Panc1 (cell line): ENCODE measurements at regions not wholly inside any gene's neighbourhood (a gene's known extent, or its start where the extent isn't known, plus 50 kb on each side); places are given as distances from the start of the nearest gene placed in this dataset.

ENCODE experiments used
- POLR2AphosphoS5 ChIP-seq: IDR thresholded peaks from 2 replicates; pipeline ENCODE4 v1.6.1; 2012; ENCODE audit warnings: mild to moderate bottlenecking, low read depth, low read length, moderate library complexity
- REST ChIP-seq, 2 experiments: IDR thresholded peaks; 2 replicates each; pipeline ENCODE4 v1.6.1; 2011 to 2012; ENCODE audit warnings: low read depth in 2 of 2, control low read depth in 1 of 2, low read length in 1 of 2, mild to moderate bottlenecking in 1 of 2, moderate library complexity in 1 of 2; ENCODE audit not compliant: insufficient read depth in 1 of 2
- TCF7L2 ChIP-seq: IDR thresholded peaks from 2 replicates; pipeline ENCODE4 v1.6.1; 2011; ENCODE audit warnings: mild to moderate bottlenecking, low read depth, low read length, inconsistent platforms
- TF ChIP-seq, protein P1 (sequence below): fragments of 450-650 bp; IDR thresholded peaks from 2 replicates; pipeline ENCODE4 v1.5.1; 2017; ENCODE audit warnings: mild to moderate bottlenecking

DNA sequence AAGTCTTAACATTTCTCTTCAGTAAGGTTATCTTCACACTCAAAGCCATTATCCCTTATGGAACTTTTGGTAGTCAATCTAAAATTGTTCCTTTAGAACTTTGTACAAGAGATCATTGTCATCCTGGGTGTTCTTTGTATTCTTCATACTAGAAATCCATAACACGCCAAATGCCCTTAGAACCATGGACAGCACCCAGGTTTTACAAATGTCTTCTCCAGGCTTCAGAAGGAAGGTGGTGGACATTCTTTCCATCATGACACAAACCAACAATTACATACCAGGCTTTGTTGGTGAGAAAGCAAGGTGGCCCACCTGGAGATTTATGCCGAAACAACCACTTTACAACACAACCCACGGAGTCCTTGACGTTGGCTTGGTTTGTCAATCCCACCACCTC is 365.6 kb upstream of the TBX3 start:
- TF ChIP-seq POLR2AphosphoS5 (no peak), REST (IDR thresholded peaks at IDR 0.05; ENCODE audit: insufficient read depth in 1 of 2, low read depth in 2 of 2, low read length in 1 of 2) (peak; percentile 51 to 66; a peak in 2 of 4 replicates), TCF7L2 (no peak)
- TF ChIP-seq, protein P1, sequence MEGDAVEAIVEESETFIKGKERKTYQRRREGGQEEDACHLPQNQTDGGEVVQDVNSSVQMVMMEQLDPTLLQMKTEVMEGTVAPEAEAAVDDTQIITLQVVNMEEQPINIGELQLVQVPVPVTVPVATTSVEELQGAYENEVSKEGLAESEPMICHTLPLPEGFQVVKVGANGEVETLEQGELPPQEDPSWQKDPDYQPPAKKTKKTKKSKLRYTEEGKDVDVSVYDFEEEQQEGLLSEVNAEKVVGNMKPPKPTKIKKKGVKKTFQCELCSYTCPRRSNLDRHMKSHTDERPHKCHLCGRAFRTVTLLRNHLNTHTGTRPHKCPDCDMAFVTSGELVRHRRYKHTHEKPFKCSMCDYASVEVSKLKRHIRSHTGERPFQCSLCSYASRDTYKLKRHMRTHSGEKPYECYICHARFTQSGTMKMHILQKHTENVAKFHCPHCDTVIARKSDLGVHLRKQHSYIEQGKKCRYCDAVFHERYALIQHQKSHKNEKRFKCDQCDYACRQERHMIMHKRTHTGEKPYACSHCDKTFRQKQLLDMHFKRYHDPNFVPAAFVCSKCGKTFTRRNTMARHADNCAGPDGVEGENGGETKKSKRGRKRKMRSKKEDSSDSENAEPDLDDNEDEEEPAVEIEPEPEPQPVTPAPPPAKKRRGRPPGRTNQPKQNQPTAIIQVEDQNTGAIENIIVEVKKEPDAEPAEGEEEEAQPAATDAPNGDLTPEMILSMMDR: no peak
